Esophagus muscularis mucosa (tissue), 4 donors: ENCODE measurements at regions not wholly inside any gene's neighbourhood (a gene's known extent, or its start where the extent isn't known, plus 50 kb on each side); places are given as distances from the start of the nearest gene placed in this dataset.
"Not testable (repeated sequence)": the region's sequence is repeated elsewhere in the genome, so short reads cannot be mapped to it uniquely, and the experiment has no call there.

ENCODE experiments used
- DNase-seq: peaks from one replicate; pipeline ENCODE4 v3.0.0-alpha.2; 2017; ENCODE audit errors: extremely low spot score
- H3K27ac ChIP-seq, 4 donors: fragments of 200-600 bp; sonication (generic); replicated peaks in 1 of 4; 1 replicate in 3 of 4; 2 replicates in 1 of 4; pipeline ENCODE4 v1.5.1; 2016 to 2019; ENCODE audit warnings: mild to moderate bottlenecking in 1 of 4
- H3K27me3 ChIP-seq, 4 donors: fragments of 200-600 bp; sonication (generic); one replicate each; pipeline versions ENCODE4 v1.5.1 to v1.6.0; 2016 to 2019
- H3K36me3 ChIP-seq, 4 donors: fragments of 200-600 bp; sonication (generic); one replicate each; pipeline ENCODE4 v1.5.1; 2016 to 2019
- H3K4me1 ChIP-seq, 4 donors: fragments of 200-600 bp; sonication (generic); one replicate each; pipeline ENCODE4 v1.5.1; 2016 to 2019
- H3K4me3 ChIP-seq, 4 donors: fragments of 200-600 bp; sonication (generic); 1 replicate in 2 of 4; 2 replicates in 2 of 4; pipeline ENCODE4 v1.5.1; 2016 to 2019; ENCODE audit warnings: mild to moderate bottlenecking in 4 of 4, moderate library complexity in 1 of 4
- H3K9me3 ChIP-seq, 4 donors: fragments of 200-600 bp; sonication (generic); 1 replicate in 3 of 4; 2 replicates in 1 of 4; pipeline ENCODE4 v1.5.1; 2016 to 2019
- CTCF ChIP-seq, 3 experiments: fragments of 200-600 bp in 2 of 3; fragments of 450-650 bp in 1 of 3; sonication (generic) in 2 of 3; IDR thresholded peaks; one replicate each; pipeline ENCODE4 v1.5.1; 2017 to 2019; ENCODE audit warnings: antibody characterized with exemption in 3 of 3, mild to moderate bottlenecking in 2 of 3, moderate library complexity in 1 of 3
- EP300 ChIP-seq: sonication (generic); formaldehyde crosslinking; IDR thresholded peaks from one replicate; pipeline ENCODE4 v1.6.1; 2017; ENCODE audit warnings: antibody characterized with exemption
- POLR2A ChIP-seq: fragments of 450-650 bp; IDR thresholded peaks from one replicate; pipeline ENCODE4 v1.6.1; 2017; ENCODE audit warnings: antibody characterized with exemption, moderate library complexity, mild to moderate bottlenecking, low read depth
- POLR2AphosphoS5 ChIP-seq, 2 donors: sonication (generic); formaldehyde crosslinking; IDR thresholded peaks; one replicate each; pipeline ENCODE4 v1.6.1; 2017; ENCODE audit warnings: antibody characterized with exemption in 2 of 2
- WGBS: methylation state at CpG from one replicate; pipeline ENCODE4 v1.1.5; 2018; 5-methylcytosine and 5-hydroxymethylcytosine counted together
- intact Hi-C: fragments of 100-400 bp; cut with DNase I; formaldehyde crosslinking; loops from one replicate; pipeline ENCODE4 v1.15.1; 2023

GRCh38 chrX:73963682-73964081 is 111.2 kb upstream of the XIST start:
- TF ChIP-seq CTCF (IDR thresholded peaks at IDR 0.05) (no peak), EP300 (no peak), POLR2AphosphoS5 (IDR thresholded peaks at IDR 0.05) (no peak), POLR2A (no peak)
- peaks cover 0 to 5% (median 2%) of the 10 kb centered on the region in 4 donors for H3K36me3 ChIP-seq
- no peak overlapping the region for H3K4me3 ChIP-seq
- H3K27ac ChIP-seq, result no peak overlapping the region
- 87% methylated on average over 9 of the region's 9 CpGs for WGBS
- intact Hi-C loops, result no loop called here
- H3K27me3 ChIP-seq, result no peaks in the 10 kb centered on the region
- no peak for DNase-seq
- H3K4me1 ChIP-seq, result peaks cover 11 to 35% (median 15%) of the 10 kb centered on the region in 4 donors
- no peaks in the 10 kb centered on the region for H3K9me3 ChIP-seq

- intact Hi-C loops, result no loop called here
- Histone ChIP-seq H3K4me3 (no peak overlapping the region), H3K9me3 (no peaks in the 10 kb centered on the region), H3K4me1 (peaks cover 11 to 35% (median 15%) of the 10 kb centered on the region in 4 donors), H3K36me3 (peaks cover 0 to 5% (median 2%) of the 10 kb centered on the region in 4 donors), H3K27me3 (no peaks in the 10 kb centered on the region), H3K27ac (no peak overlapping the region)
- DNase-seq, result no peak
- WGBS, result 97% methylated on average over 8 of the region's 8 CpGs
- no peak for TF ChIP-seq CTCF (IDR thresholded peaks at IDR 0.05)
- TF ChIP-seq POLR2AphosphoS5 (IDR thresholded peaks at IDR 0.05), result no peak
- TF ChIP-seq EP300, result no peak
- TF ChIP-seq POLR2A, result no peak
Measured at GRCh38 chrX:73962948-73963347, 110.4 kb upstream of the XIST start.

- H3K27me3 ChIP-seq, intact Hi-C loops: not testable (repeated sequence)
- WGBS, result 90% methylated on average over 6 of the region's 6 CpGs
Measured at GRCh38 chrX:73961867-73962266, 109.4 kb upstream of the XIST start.

GRCh38 chrX:73944563-73944908 is 92.0 kb upstream of the XIST start:
- WGBS, result 0% methylated on average over 8 of the region's 8 CpGs
- no peak for TF ChIP-seq CTCF (IDR thresholded peaks at IDR 0.05)
- TF ChIP-seq POLR2AphosphoS5 (IDR thresholded peaks at IDR 0.05), result no peak
- TF ChIP-seq POLR2A, result no peak
- TF ChIP-seq EP300, result no peak

More at GRCh38 chrX:73961867-73962266, 109.4 kb upstream of the XIST start:
- not testable (repeated sequence) for H3K36me3 ChIP-seq, DNase-seq, H3K27ac ChIP-seq, H3K4me3 ChIP-seq, H3K9me3 ChIP-seq
- H3K4me1 ChIP-seq, result peaks cover 11 to 33% (median 15%) of the 10 kb centered on the region in 4 donors

GRCh38 chrX:73943693-73944562 is 91.4 kb upstream of the XIST start:
- H3K27me3 ChIP-seq, result no peaks in the 10 kb centered on the region
- intact Hi-C loops, result loop anchor here (2.0 kb wide), 1 partner anchor 93 kb away; no protein-coding TSS in a partner anchor
- no peaks in the 10 kb centered on the region for H3K9me3 ChIP-seq
- 7% methylated on average over 22 of the region's 39 CpGs for WGBS
- peak; percentile 92 for DNase-seq
- TF ChIP-seq CTCF (IDR thresholded peaks at IDR 0.05) (peak in 1 of 3 experiments; percentile 8), POLR2A (no peak), POLR2AphosphoS5 (IDR thresholded peaks at IDR 0.05) (peak; percentile 77 to 93), EP300 (no peak)
- peak overlapping the region; percentile 61 to 91 (median 76) for H3K4me3 ChIP-seq
- H3K27ac ChIP-seq, result peak overlapping the region; percentile 77 to 87 (median 84)
- peaks cover 15 to 39% (median 15%) of the 10 kb centered on the region in 4 donors for H3K4me1 ChIP-seq
- peaks cover 0 to 12% (median 2%) of the 10 kb centered on the region in 4 donors for H3K36me3 ChIP-seq

More at GRCh38 chrX:73944563-73944908, 92.0 kb upstream of the XIST start:
- peaks cover 15 to 42% (median 15%) of the 10 kb centered on the region in 4 donors for H3K4me1 ChIP-seq
- peaks cover 0 to 18% (median 4%) of the 10 kb centered on the region in 4 donors for H3K36me3 ChIP-seq
- no peaks in the 10 kb centered on the region for H3K27me3 ChIP-seq
- DNase-seq, result no peak
- H3K4me3 ChIP-seq, result peak overlapping the region; percentile 61 to 91 (median 76)
- H3K9me3 ChIP-seq, result no peaks in the 10 kb centered on the region
- H3K27ac ChIP-seq, result peak overlapping the region; percentile 77 to 87 (median 84)
- intact Hi-C loops, result loop anchor here (2.0 kb wide), 1 partner anchor 94 kb away; no protein-coding TSS in a partner anchor
